Endothelial cell (in vitro differentiated cells): ENCODE measurements at regions not wholly inside any gene's neighbourhood (a gene's known extent, or its start where the extent isn't known, plus 50 kb on each side); places are given as distances from the start of the nearest gene placed in this dataset.

Source experiments
- DNase-seq: peaks from one replicate; pipeline ENCODE4 v3.0.0; 2021; ENCODE audit warnings: low spot score
- H3K27ac Mint-ChIP-seq: one replicate; pipeline ENCODE4 v1.8.0; 2021; ENCODE audit warnings: mixed read lengths, inconsistent platforms; ENCODE audit not compliant: unreplicated experiment
- H3K27me3 Mint-ChIP-seq: one replicate; pipeline ENCODE4 v1.8.0; 2021; ENCODE audit warnings: mild to moderate bottlenecking, moderate library complexity, mixed read lengths, inconsistent platforms; ENCODE audit not compliant: unreplicated experiment
- H3K36me3 Mint-ChIP-seq: one replicate; pipeline ENCODE4 v1.8.0; 2021; ENCODE audit warnings: mild to moderate bottlenecking, low read depth, mixed read lengths, inconsistent platforms; ENCODE audit not compliant: unreplicated experiment
- H3K4me1 Mint-ChIP-seq: one replicate; pipeline ENCODE4 v1.8.0; 2021; ENCODE audit warnings: mild to moderate bottlenecking, mixed read lengths, inconsistent platforms; ENCODE audit not compliant: unreplicated experiment
- H3K4me3 Mint-ChIP-seq: one replicate; pipeline ENCODE4 v1.8.0; 2021; ENCODE audit warnings: mild to moderate bottlenecking, mixed read lengths, inconsistent platforms; ENCODE audit not compliant: unreplicated experiment
- H3K9me3 Mint-ChIP-seq: one replicate; pipeline ENCODE4 v1.8.0; 2021; ENCODE audit warnings: mixed read lengths, inconsistent platforms; ENCODE audit not compliant: unreplicated experiment
- CTCF ChIP-seq: fragments of 200-600 bp; sonication (generic); IDR thresholded peaks from one replicate; pipeline ENCODE4 v1.5.0; 2021; ENCODE audit warnings: antibody characterized with exemption; ENCODE audit not compliant: unreplicated experiment

DNA sequence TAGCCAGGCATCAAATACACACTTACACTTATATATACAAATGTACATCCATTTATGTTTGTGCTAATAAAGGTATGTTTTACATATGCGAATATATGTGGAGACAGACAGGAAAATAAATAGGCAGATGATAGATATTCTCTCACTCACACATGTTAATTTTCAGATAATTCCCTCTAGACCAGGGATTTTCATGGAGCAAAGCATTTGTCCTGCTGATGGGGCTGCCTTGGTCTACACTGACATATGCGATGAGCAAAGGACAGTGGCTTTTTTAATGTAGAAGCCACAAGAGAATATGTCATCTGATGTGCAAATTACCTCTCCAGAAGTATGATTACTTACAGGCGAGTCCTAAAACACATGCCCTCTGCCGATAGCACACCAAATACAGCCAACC, 224.5 kb downstream of the VEGFC start:
- H3K9me3 Mint-ChIP-seq = no peaks in the 10 kb centered on the region
- DNase-seq = no peak
- H3K27ac Mint-ChIP-seq = no peak overlapping the region
- no peaks in the 10 kb centered on the region for H3K27me3 Mint-ChIP-seq
- H3K36me3 Mint-ChIP-seq = no peaks in the 10 kb centered on the region
- TF ChIP-seq CTCF = no peak
- H3K4me3 Mint-ChIP-seq = no peak overlapping the region
- H3K4me1 Mint-ChIP-seq = no peaks in the 10 kb centered on the region

- H3K4me1 Mint-ChIP-seq = no peaks in the 10 kb centered on the region
Observed at GRCh38 chr4:176569301-176569700, 223.4 kb downstream of the VEGFC start.

GRCh38 chr4:176571206-176571605, 221.5 kb downstream of the VEGFC start:
- no peaks in the 10 kb centered on the region for H3K36me3 Mint-ChIP-seq

More at GRCh38 chr4:176569301-176569700, 223.4 kb downstream of the VEGFC start:
- Mint-ChIP-seq H3K27ac (no peak overlapping the region), H3K4me3 (no peak overlapping the region), H3K27me3 (no peaks in the 10 kb centered on the region), H3K36me3 (no peaks in the 10 kb centered on the region), H3K9me3 (no peaks in the 10 kb centered on the region)
- DNase-seq = no peak
- no peak for TF ChIP-seq CTCF

DNA sequence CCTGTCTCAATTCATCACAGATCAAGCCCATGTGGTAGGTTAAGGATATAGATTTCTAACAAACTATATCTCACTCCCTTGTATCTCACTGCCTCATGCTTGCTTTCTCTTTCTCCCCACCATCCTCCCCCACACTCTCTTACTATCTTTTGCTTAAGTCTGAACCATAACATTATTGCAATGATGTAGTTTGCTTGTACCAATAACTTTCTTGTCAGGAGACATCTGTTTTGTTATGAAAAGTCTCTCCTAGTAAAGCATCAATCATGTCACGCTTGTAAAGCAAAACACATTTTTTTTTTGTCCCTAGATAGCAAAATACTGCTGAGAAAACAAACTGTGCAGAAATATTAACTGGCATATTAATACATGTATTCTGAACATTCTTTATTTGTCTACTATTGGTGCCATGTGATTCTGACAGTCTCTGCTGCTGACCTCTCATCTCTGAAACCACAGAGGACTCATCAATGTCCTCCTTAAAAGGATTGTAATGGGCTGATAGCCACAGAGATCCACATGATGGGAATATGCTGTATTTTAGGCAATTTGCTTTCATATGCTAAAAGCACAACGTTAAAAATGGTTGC, 217.5 kb downstream of the VEGFC start:
- DNase-seq = no peak
- no peak overlapping the region for H3K4me3 Mint-ChIP-seq
- H3K4me1 Mint-ChIP-seq = peaks cover 2% of the 10 kb centered on the region
- H3K27me3 Mint-ChIP-seq = no peaks in the 10 kb centered on the region
- no peak overlapping the region for H3K27ac Mint-ChIP-seq
- H3K36me3 Mint-ChIP-seq = no peaks in the 10 kb centered on the region
- no peaks in the 10 kb centered on the region for H3K9me3 Mint-ChIP-seq
- TF ChIP-seq CTCF = no peak

More at GRCh38 chr4:176571206-176571605, 221.5 kb downstream of the VEGFC start:
- Mint-ChIP-seq H3K27me3 (no peaks in the 10 kb centered on the region), H3K4me3 (no peak overlapping the region), H3K27ac (no peak overlapping the region), H3K9me3 (no peaks in the 10 kb centered on the region), H3K4me1 (peaks cover 2% of the 10 kb centered on the region)
- no peak for DNase-seq
- no peak for TF ChIP-seq CTCF

DNA sequence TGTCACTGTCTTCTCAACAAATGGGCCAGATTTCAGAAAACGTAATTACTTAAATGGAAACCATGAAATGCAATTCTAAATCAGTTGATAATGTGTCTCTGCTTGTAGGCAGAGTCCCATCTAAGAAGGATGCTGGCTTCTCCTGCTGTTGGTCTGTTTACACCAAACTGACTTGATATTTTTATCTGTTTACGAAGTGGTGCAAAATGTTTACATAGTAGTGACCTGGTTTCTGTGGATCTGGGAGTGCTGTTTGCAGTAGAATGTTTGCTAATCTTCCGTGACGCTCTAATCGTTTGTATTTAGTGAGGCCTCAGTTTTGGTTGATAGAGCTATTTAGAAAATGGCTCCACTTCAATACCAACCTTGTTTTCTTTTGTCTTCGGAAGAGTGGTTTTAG, 213.5 kb downstream of the VEGFC start:
- Mint-ChIP-seq H3K36me3 (no peaks in the 10 kb centered on the region), H3K27me3 (no peaks in the 10 kb centered on the region), H3K4me3 (no peak overlapping the region), H3K9me3 (no peaks in the 10 kb centered on the region), H3K27ac (no peak overlapping the region), H3K4me1 (peaks cover 2% of the 10 kb centered on the region)
- no peak for TF ChIP-seq CTCF
- no peak for DNase-seq
